Sciatic nerve (tissue), 2 donors: ENCODE measurements at regions not wholly inside any gene's neighbourhood (a gene's known extent, or its start where the extent isn't known, plus 50 kb on each side); places are given as distances from the start of the nearest gene placed in this dataset.
A peak's percentile ranks its signal among the peaks of the same experiment; 100 is the strongest.
"Not testable (repeated sequence)": the region's sequence is repeated elsewhere in the genome, so short reads cannot be mapped to it uniquely, and the experiment has no call there.

ENCODE experiments used
- ATAC-seq: fragments of 200-7000 bp; cut with Tn5 transposase; one replicate; pipeline ENCODE4 v1.9.1; 2020; ENCODE audit warnings: mild to moderate bottlenecking, moderate library complexity
- DNase-seq: peaks from one replicate; pipeline ENCODE4 v3.0.0-alpha.2; 2020; ENCODE audit warnings: low spot score
- intact Hi-C: fragments of 100-400 bp; cut with DNase I; formaldehyde crosslinking; loops from one replicate; pipeline ENCODE4 v1.14.2; 2022
- donor health status: DM: no; HTN: no; CAD: no.
- donor health status: DM: no; HTN: no; CAD: no.

- ATAC-seq (peak; percentile 53), DNase-seq (no peak)
These were observed 427.6 kb downstream of the IRX1 start for GRCh38 chr5:4023091-4023752.

GRCh38 chr5:4023753-4024335 is 428.2 kb downstream of the IRX1 start:
- DNase-seq (no peak), ATAC-seq (no peak)
- intact Hi-C loops = no loop called here

More at GRCh38 chr5:4023091-4023752, 427.6 kb downstream of the IRX1 start:
- intact Hi-C loops = no loop called here

GRCh38 chr5:4027088-4027734 is 431.6 kb downstream of the IRX1 start:
- peak; percentile 37 for ATAC-seq
- intact Hi-C loops = no loop called here
- DNase-seq = no peak

GRCh38 chr5:4028384-4028783 is 432.8 kb downstream of the IRX1 start:
- intact Hi-C loops = no loop called here
- DNase-seq (no peak), ATAC-seq (no peak)

- DNase-seq, intact Hi-C loops, ATAC-seq: not testable (repeated sequence)
These were observed 437.9 kb downstream of the IRX1 start for GRCh38 chr5:4033546-4033945.

- DNase-seq (no peak), ATAC-seq (no peak)
- intact Hi-C loops = no loop called here
These were observed 441.2 kb downstream of the IRX1 start for GRCh38 chr5:4036861-4037260.

GRCh38 chr5:4038994-4039393 is 443.4 kb downstream of the IRX1 start:
- no peak for DNase-seq
- ATAC-seq = no peak
- intact Hi-C loops = no loop called here

GRCh38 chr5:4042311-4042710 is 446.7 kb downstream of the IRX1 start:
- intact Hi-C loops = no loop called here
- ATAC-seq (no peak), DNase-seq (no peak)

- ATAC-seq = no peak
- intact Hi-C loops = no loop called here
These were observed 447.5 kb downstream of the IRX1 start for GRCh38 chr5:4043135-4043534.

GRCh38 chr5:4044881-4045280 is 449.2 kb downstream of the IRX1 start:
- ATAC-seq (no peak), DNase-seq (no peak)
- intact Hi-C loops = no loop called here

More at GRCh38 chr5:4043135-4043534, 447.5 kb downstream of the IRX1 start:
- DNase-seq = no peak

GRCh38 chr5:4048398-4048797 is 452.8 kb downstream of the IRX1 start:
- no peak for DNase-seq
- no peak for ATAC-seq
- intact Hi-C loops = no loop called here

- intact Hi-C loops = no loop called here
- DNase-seq = no peak
- ATAC-seq = no peak
These were observed 454.6 kb downstream of the IRX1 start for GRCh38 chr5:4050203-4050602.

- DNase-seq (no peak), ATAC-seq (no peak)
- intact Hi-C loops = no loop called here
These were observed 457.5 kb downstream of the IRX1 start for GRCh38 chr5:4053136-4053535.

GRCh38 chr5:4054092-4054491 is 458.5 kb downstream of the IRX1 start:
- no peak for DNase-seq
- ATAC-seq = no peak
- intact Hi-C loops = no loop called here

- no peak for DNase-seq
- ATAC-seq = no peak
These were observed 463.3 kb downstream of the IRX1 start for GRCh38 chr5:4058899-4059298.

GRCh38 chr5:4065472-4066320 is 470.1 kb downstream of the IRX1 start:
- DNase-seq (no peak), ATAC-seq (peak; percentile 68)
- intact Hi-C loops = no loop called here

More at GRCh38 chr5:4058899-4059298, 463.3 kb downstream of the IRX1 start:
- intact Hi-C loops = no loop called here

- no peak for DNase-seq
- no peak for ATAC-seq
- intact Hi-C loops = no loop called here
These were observed 472.5 kb downstream of the IRX1 start for GRCh38 chr5:4068171-4068570.

- DNase-seq (no peak), ATAC-seq (no peak)
- intact Hi-C loops = no loop called here
These were observed 482.9 kb downstream of the IRX1 start for GRCh38 chr5:4078544-4078943.

GRCh38 chr5:4079831-4080230 is 484.2 kb downstream of the IRX1 start:
- ATAC-seq (no peak), DNase-seq (no peak)
- intact Hi-C loops = no loop called here

- DNase-seq = no peak
- no peak for ATAC-seq
- intact Hi-C loops = no loop called here
These were observed 484.7 kb downstream of the IRX1 start for GRCh38 chr5:4080370-4080769.
